Upper lobe of right lung (tissue), 1 donor: ENCODE measurements at regions not wholly inside any gene's neighbourhood (a gene's known extent, or its start where the extent isn't known, plus 50 kb on each side); places are given as distances from the start of the nearest gene placed in this dataset.

Source experiments
- ATAC-seq: fragments of 200-7000 bp; cut with Tn5 transposase; one replicate; pipeline ENCODE4 v1.9.1; 2020; ENCODE audit warnings: mild to moderate bottlenecking, moderate library complexity
- DNase-seq: peaks from one replicate; pipeline ENCODE4 v3.0.0-alpha.2; 2020
- H3K27ac ChIP-seq: fragments of 200-600 bp; one replicate; pipeline ENCODE4 v1.8.0; 2022
- H3K27me3 ChIP-seq: fragments of 200-600 bp; one replicate; pipeline ENCODE4 v1.8.0; 2022; ENCODE audit warnings: mild to moderate bottlenecking
- H3K36me3 ChIP-seq: fragments of 200-600 bp; one replicate; pipeline ENCODE4 v1.8.0; 2022
- H3K4me1 ChIP-seq: fragments of 200-600 bp; one replicate; pipeline ENCODE4 v1.8.0; 2022
- H3K4me3 ChIP-seq: fragments of 200-600 bp; one replicate; pipeline ENCODE4 v1.8.0; 2022; ENCODE audit warnings: mild to moderate bottlenecking
- H3K9me3 ChIP-seq: fragments of 200-600 bp; one replicate; pipeline ENCODE4 v1.8.0; 2022
- CTCF ChIP-seq: fragments of 200-600 bp; IDR thresholded peaks from one replicate; pipeline ENCODE4 v1.8.0; 2022; ENCODE audit warnings: antibody characterized with exemption
- intact Hi-C: fragments of 100-400 bp; cut with DNase I; formaldehyde crosslinking; loops from one replicate; pipeline ENCODE4 v1.11.0; 2022
- donor health status: DM: no; HTN: yes; CAD: no; lungs with severe emphysema.

- no peaks in the 10 kb centered on the region for H3K27me3 ChIP-seq
- H3K27ac ChIP-seq = no peak overlapping the region
- DNase-seq (no peak), ATAC-seq (no peak)
- no peaks in the 10 kb centered on the region for H3K4me1 ChIP-seq
- no peak overlapping the region for H3K4me3 ChIP-seq
- no peak for TF ChIP-seq CTCF
- no peaks in the 10 kb centered on the region for H3K36me3 ChIP-seq
- intact Hi-C loops = no loop called here
- H3K9me3 ChIP-seq = no peaks in the 10 kb centered on the region
Measured at GRCh38 chr3:98963546-98963945, 62.1 kb upstream of the DCBLD2 start.

GRCh38 chr3:98962951-98963350 is 61.5 kb upstream of the DCBLD2 start:
- H3K9me3 ChIP-seq = no peaks in the 10 kb centered on the region

GRCh38 chr3:98962189-98962930 is 60.9 kb upstream of the DCBLD2 start:
- Histone ChIP-seq H3K27me3 (no peaks in the 10 kb centered on the region), H3K36me3 (no peaks in the 10 kb centered on the region), H3K9me3 (no peaks in the 10 kb centered on the region), H3K27ac (no peak overlapping the region), H3K4me1 (no peaks in the 10 kb centered on the region), H3K4me3 (no peak overlapping the region)
- TF ChIP-seq CTCF = no peak
- intact Hi-C loops = no loop called here
- no peak for DNase-seq
- ATAC-seq = no peak

More at GRCh38 chr3:98962951-98963350, 61.5 kb upstream of the DCBLD2 start:
- Histone ChIP-seq H3K36me3 (no peaks in the 10 kb centered on the region), H3K4me1 (no peaks in the 10 kb centered on the region), H3K27me3 (no peaks in the 10 kb centered on the region), H3K27ac (no peak overlapping the region), H3K4me3 (no peak overlapping the region)
- DNase-seq (no peak), ATAC-seq (no peak)
- no peak for TF ChIP-seq CTCF
- intact Hi-C loops = no loop called here

- Histone ChIP-seq H3K27ac (no peak overlapping the region), H3K27me3 (no peaks in the 10 kb centered on the region), H3K36me3 (no peaks in the 10 kb centered on the region), H3K9me3 (no peaks in the 10 kb centered on the region), H3K4me1 (no peaks in the 10 kb centered on the region), H3K4me3 (no peak overlapping the region)
- no peak for TF ChIP-seq CTCF
- intact Hi-C loops = no loop called here
- DNase-seq (no peak), ATAC-seq (no peak)
Measured at GRCh38 chr3:98961161-98962155, 60.0 kb upstream of the DCBLD2 start.

GRCh38 chr3:98957681-98958080 is 56.2 kb upstream of the DCBLD2 start:
- Histone ChIP-seq H3K36me3 (no peaks in the 10 kb centered on the region), H3K27me3 (no peaks in the 10 kb centered on the region), H3K27ac (no peak overlapping the region), H3K9me3 (no peaks in the 10 kb centered on the region), H3K4me3 (no peak overlapping the region), H3K4me1 (no peaks in the 10 kb centered on the region)
- no peak for ATAC-seq
- intact Hi-C loops = no loop called here
- TF ChIP-seq CTCF = no peak
- no peak for DNase-seq
